NCI-H1930 (cell line): ENCODE measurements at regions not wholly inside any gene's neighbourhood (a gene's known extent, or its start where the extent isn't known, plus 50 kb on each side); places are given as distances from the start of the nearest gene placed in this dataset.
"Not testable (repeated sequence)": the region's sequence is repeated elsewhere in the genome, so short reads cannot be mapped to it uniquely, and the experiment has no call there.

ENCODE experiments used
- DNase-seq, 2 experiments: peaks; one replicate each; lab custom pipeline; 2025; lab: John Stamatoyannopoulos, UW

- DNase-seq, result not testable (repeated sequence)
Measured at GRCh38 chr1:223991297-223991857, 122.5 kb upstream of the FBXO28 start.

GRCh38 chr1:223961985-223962384 lies 116.2 kb upstream of the TP53BP2 start:
- not testable (repeated sequence) for DNase-seq

DNA sequence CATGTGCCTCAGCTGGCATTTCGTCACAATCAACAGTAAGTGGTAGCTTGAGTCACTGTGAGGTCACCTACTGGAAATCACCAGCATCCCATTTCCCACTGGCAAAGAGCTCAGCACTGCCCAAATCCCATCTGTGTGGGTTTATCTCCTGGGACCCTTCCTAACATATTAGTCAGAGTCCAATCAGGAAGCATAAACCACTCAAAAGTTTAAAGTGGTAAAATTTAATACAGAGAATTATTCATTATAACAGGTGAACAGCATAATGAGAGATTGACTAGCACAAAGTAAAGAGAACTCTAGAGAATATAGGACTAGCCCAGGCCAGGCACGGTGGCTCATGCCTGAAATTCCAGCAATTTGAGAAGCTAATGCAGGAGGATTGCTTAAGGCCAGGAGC lies 107.1 kb upstream of the TP53BP2 start:
- DNase-seq, result not testable (repeated sequence)

DNA sequence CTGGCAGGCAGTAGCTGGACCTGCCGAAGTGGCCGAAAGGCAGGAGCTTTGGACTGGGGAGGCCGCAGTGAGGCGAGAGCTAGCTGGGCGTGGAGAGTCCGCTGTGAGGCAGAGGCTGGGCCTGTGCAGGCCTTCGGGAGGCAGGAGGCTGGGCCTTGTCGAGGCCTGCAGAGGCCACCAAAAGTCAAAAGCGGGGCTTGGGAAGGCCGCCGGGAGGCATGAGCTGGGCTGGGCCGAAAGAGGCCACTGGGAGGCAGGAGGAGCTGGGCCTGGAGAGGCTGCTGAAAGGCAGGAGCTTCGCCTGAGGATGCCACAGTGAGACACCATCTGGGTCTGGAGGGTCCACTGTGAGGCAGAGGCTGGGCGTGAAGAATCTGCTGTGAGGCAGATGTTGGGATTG lies 105.8 kb upstream of the TP53BP2 start:
- DNase-seq, result not testable (repeated sequence)

- not testable (repeated sequence) for DNase-seq
Measured at GRCh38 chr1:223949944-223950343, 104.2 kb upstream of the TP53BP2 start.

DNA sequence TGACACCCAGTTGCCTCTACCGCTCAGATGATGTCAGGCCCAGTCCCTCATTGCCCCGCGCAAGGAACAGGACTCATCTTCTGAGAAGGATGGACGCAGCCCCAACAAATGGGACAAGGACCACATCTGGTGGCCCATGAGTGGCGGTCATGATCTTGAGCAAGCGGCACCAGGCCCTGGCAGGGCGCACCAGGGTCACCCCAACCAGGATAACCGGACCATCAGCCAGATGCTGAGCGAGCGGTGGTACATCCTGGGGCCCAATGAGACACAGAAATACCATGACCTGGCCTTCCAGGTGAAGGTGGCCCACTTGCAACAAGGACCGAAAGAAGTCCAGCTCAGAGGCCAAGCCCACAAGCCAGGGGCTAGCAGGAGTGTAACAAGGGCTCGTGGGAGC lies 102.3 kb upstream of the TP53BP2 start:
- DNase-seq, result not testable (repeated sequence)

GRCh38 chr1:223936592-223936991 lies 90.8 kb upstream of the TP53BP2 start:
- DNase-seq, result not testable (repeated sequence)

- DNase-seq, result not testable (repeated sequence)
Measured at GRCh38 chr1:223931476-223931875, 85.7 kb upstream of the TP53BP2 start.

- not testable (repeated sequence) for DNase-seq
Measured at GRCh38 chr1:223920805-223921204, 75.1 kb upstream of the TP53BP2 start.

GRCh38 chr1:223915476-223915875 lies 69.7 kb upstream of the TP53BP2 start:
- DNase-seq, result not testable (repeated sequence)

DNA sequence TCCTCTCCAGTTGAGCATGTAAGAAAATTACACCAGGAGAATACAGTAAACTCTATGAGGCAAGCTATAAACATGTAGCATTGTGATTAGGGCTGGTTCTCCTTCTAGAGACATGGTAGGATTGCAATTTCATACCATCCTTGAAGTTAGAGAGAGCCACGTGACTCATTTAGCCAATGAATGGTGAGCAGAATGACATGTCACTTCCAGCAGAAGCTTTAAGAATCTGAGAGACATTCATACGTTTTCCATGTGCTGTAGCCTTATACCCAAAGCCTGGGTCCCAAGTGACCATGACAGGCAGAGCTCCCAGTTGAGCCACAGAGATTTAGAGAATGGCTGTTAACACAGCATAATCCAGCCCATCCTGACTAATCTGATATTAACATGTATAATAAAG lies 68.0 kb upstream of the TP53BP2 start:
- not testable (repeated sequence) for DNase-seq

GRCh38 chr1:223907943-223908587 lies 62.3 kb upstream of the TP53BP2 start:
- not testable (repeated sequence) for DNase-seq

DNA sequence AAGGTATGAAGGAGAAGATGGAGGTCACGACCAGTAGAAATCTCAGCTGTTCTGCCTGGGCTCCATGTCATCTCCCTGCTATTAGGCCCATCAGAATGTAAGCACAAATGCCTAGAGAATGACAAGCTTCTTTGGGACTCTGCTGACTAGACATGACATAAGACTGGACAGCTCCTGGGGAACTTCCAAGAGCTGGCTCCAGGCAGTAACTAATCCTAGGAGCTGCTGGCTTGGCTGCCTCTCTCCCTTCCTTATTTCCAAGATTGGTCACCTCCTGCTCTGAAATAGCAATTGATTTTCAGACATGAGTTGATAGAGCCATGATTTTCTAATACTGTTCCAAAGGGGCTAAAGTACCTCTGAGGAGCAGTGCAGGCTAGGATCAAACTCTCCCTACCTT lies 57.5 kb upstream of the TP53BP2 start:
- not testable (repeated sequence) for DNase-seq

DNA sequence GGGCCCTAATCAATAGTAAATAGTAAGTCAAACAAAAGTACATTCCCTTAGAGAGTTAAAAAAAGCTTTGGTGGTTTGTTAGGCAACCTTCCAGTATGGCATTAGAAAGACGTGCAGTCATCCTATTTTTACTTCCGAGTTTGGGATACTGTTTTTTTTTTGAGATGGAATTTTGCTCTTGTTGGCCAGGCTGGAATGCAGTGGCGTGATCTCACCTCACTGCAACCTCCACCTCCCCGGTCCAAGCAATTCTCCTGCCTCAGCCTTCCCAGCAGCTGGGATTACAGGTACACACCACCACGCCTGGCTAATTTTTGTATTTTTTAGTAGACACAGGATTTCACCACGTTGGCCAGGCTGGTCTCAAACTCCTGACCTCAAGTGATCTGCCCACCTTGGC lies 54.0 kb upstream of the TP53BP2 start:
- not testable (repeated sequence) for DNase-seq

GRCh38 chr1:223897097-223897496 lies 51.4 kb upstream of the TP53BP2 start:
- not testable (repeated sequence) for DNase-seq

GRCh38 chr1:223895950-223896349 lies 50.2 kb upstream of the TP53BP2 start:
- not testable (repeated sequence) for DNase-seq
